ENCODE measurements at regions not wholly inside any gene's neighbourhood (a gene's known extent, or its start where the extent isn't known, plus 50 kb on each side); places are given as distances from the start of the nearest gene placed in this dataset.

GRCh38 chr12:74204236-74204635 lies 333.4 kb upstream of the ATXN7L3B start:
- Histone ChIP-seq H3K27ac (ENCODE audit: low read length) (no peak overlapping the region), H3K4me3 (ENCODE audit: control insufficient read depth in 1 of 2, extremely low read depth in 1 of 2, low read length in 1 of 2) (no peak overlapping the region), H3K4me1 (ENCODE audit: control insufficient read depth in 1 of 2, extremely low read depth in 1 of 2, insufficient read depth in 2 of 2, low read length in 2 of 2) (no peaks in the 10 kb centered on the region), H3K36me3 (ENCODE audit: control insufficient read depth in 2 of 2, extremely low read depth in 1 of 2, insufficient read depth in 1 of 2, low read length in 1 of 2) (no peaks in the 10 kb centered on the region), H3K27me3 (replicated peaks in 1 of 2; ENCODE audit: control insufficient read depth in 2 of 2, extremely low read depth in 1 of 2, insufficient read depth in 2 of 2, low read length in 1 of 2) (no peaks in the 10 kb centered on the region), H3K9me3 (no peaks in the 10 kb centered on the region)
- H3K4me1 Mint-ChIP-seq, result no peaks in the 10 kb centered on the region
- no peak overlapping the region for H3K27ac Mint-ChIP-seq
- H3K4me3 Mint-ChIP-seq, result no peak overlapping the region
- WGBS (ENCODE audit: insufficient coverage), result no CpG with 5 or more reads among the region's 3 CpGs
- DNase-seq, result no peak
- no peaks in the 10 kb centered on the region for H3K27me3 Mint-ChIP-seq
- ATAC-seq (replicated peaks in 1 of 4), result no peak
- POLR2A ChIA-PET, result no interaction called here
- peaks cover 3 to 9% (median 6%) of the 10 kb centered on the region in 3 donors for H3K9me3 Mint-ChIP-seq
- H3K36me3 Mint-ChIP-seq, result no peaks in the 10 kb centered on the region
- CTCF ChIA-PET, result no interaction called here

GRCh38 chr12:74227846-74228545 lies 309.6 kb upstream of the ATXN7L3B start:
- CTCF ChIA-PET, result no interaction called here
- H3K27ac Mint-ChIP-seq, result no peak overlapping the region
- H3K27me3 ChIP-seq (replicated peaks in 1 of 2; ENCODE audit: control insufficient read depth in 2 of 2, extremely low read depth in 1 of 2, insufficient read depth in 2 of 2, low read length in 1 of 2), result no peaks in the 10 kb centered on the region
- POLR2A ChIA-PET, result no interaction called here
- no peak overlapping the region for H3K4me3 Mint-ChIP-seq
- no peak for ATAC-seq (replicated peaks in 1 of 4)
- no peaks in the 10 kb centered on the region for H3K9me3 ChIP-seq
- no peak overlapping the region for H3K4me3 ChIP-seq (ENCODE audit: control insufficient read depth in 1 of 2, extremely low read depth in 1 of 2, low read length in 1 of 2)
- WGBS (ENCODE audit: insufficient coverage), result no CpG with 5 or more reads among the region's 3 CpGs
- peaks cover 0 to 10% (median 3%) of the 10 kb centered on the region in 3 donors for H3K9me3 Mint-ChIP-seq
- H3K36me3 ChIP-seq (ENCODE audit: control insufficient read depth in 2 of 2, extremely low read depth in 1 of 2, insufficient read depth in 1 of 2, low read length in 1 of 2), result no peaks in the 10 kb centered on the region
- DNase-seq, result no peak
- no peaks in the 10 kb centered on the region for H3K36me3 Mint-ChIP-seq
- no peaks in the 10 kb centered on the region for H3K27me3 Mint-ChIP-seq
- no peak overlapping the region for H3K27ac ChIP-seq (ENCODE audit: low read length)
- no peaks in the 10 kb centered on the region for H3K4me1 Mint-ChIP-seq
- no peaks in the 10 kb centered on the region for H3K4me1 ChIP-seq (ENCODE audit: control insufficient read depth in 1 of 2, extremely low read depth in 1 of 2, insufficient read depth in 2 of 2, low read length in 2 of 2)

- no peak overlapping the region for H3K4me3 ChIP-seq (ENCODE audit: control insufficient read depth in 1 of 2, extremely low read depth in 1 of 2, low read length in 1 of 2)
- no peak overlapping the region for H3K27ac Mint-ChIP-seq
- H3K4me3 Mint-ChIP-seq, result no peak overlapping the region
- no peak for DNase-seq
- no peaks in the 10 kb centered on the region for H3K27me3 Mint-ChIP-seq
- H3K36me3 Mint-ChIP-seq, result no peaks in the 10 kb centered on the region
- ATAC-seq (replicated peaks in 1 of 4), result no peak
- H3K4me1 Mint-ChIP-seq, result no peaks in the 10 kb centered on the region
- no peaks in the 10 kb centered on the region for H3K36me3 ChIP-seq (ENCODE audit: control insufficient read depth in 2 of 2, extremely low read depth in 1 of 2, insufficient read depth in 1 of 2, low read length in 1 of 2)
- H3K27ac ChIP-seq (ENCODE audit: low read length), result no peak overlapping the region
- CTCF ChIA-PET, result no interaction called here
- POLR2A ChIA-PET, result no interaction called here
- H3K9me3 Mint-ChIP-seq, result peaks cover 3 to 13% (median 4%) of the 10 kb centered on the region in 3 donors
- no peaks in the 10 kb centered on the region for H3K9me3 ChIP-seq
- H3K4me1 ChIP-seq (ENCODE audit: control insufficient read depth in 1 of 2, extremely low read depth in 1 of 2, insufficient read depth in 2 of 2, low read length in 2 of 2), result no peaks in the 10 kb centered on the region
- H3K27me3 ChIP-seq (replicated peaks in 1 of 2; ENCODE audit: control insufficient read depth in 2 of 2, extremely low read depth in 1 of 2, insufficient read depth in 2 of 2, low read length in 1 of 2), result no peaks in the 10 kb centered on the region
Measured at GRCh38 chr12:74229671-74230070, 308.0 kb upstream of the ATXN7L3B start.

- ChIA-PET POLR2A (no interaction called here), CTCF (no interaction called here)
- no peaks in the 10 kb centered on the region for H3K9me3 ChIP-seq
- H3K4me1 ChIP-seq (ENCODE audit: control insufficient read depth in 1 of 2, extremely low read depth in 1 of 2, insufficient read depth in 2 of 2, low read length in 2 of 2), result no peaks in the 10 kb centered on the region
- Mint-ChIP-seq H3K27me3 (no peaks in the 10 kb centered on the region), H3K27ac (no peak overlapping the region), H3K4me1 (no peaks in the 10 kb centered on the region), H3K36me3 (no peaks in the 10 kb centered on the region), H3K9me3 (peaks cover 7 to 24% (median 12%) of the 10 kb centered on the region in 3 donors), H3K4me3 (no peak overlapping the region)
- H3K4me3 ChIP-seq (ENCODE audit: control insufficient read depth in 1 of 2, extremely low read depth in 1 of 2, low read length in 1 of 2), result no peak overlapping the region
- DNase-seq (no peak), ATAC-seq (replicated peaks in 1 of 4) (no peak)
- H3K27me3 ChIP-seq (replicated peaks in 1 of 2; ENCODE audit: control insufficient read depth in 2 of 2, extremely low read depth in 1 of 2, insufficient read depth in 2 of 2, low read length in 1 of 2), result no peaks in the 10 kb centered on the region
- no peaks in the 10 kb centered on the region for H3K36me3 ChIP-seq (ENCODE audit: control insufficient read depth in 2 of 2, extremely low read depth in 1 of 2, insufficient read depth in 1 of 2, low read length in 1 of 2)
- no CpG with 5 or more reads among the region's 2 CpGs for WGBS (ENCODE audit: insufficient coverage)
- no peak overlapping the region for H3K27ac ChIP-seq (ENCODE audit: low read length)
Measured at GRCh38 chr12:74235342-74235741, 302.3 kb upstream of the ATXN7L3B start.

GRCh38 chr12:74241341-74241740 lies 296.3 kb upstream of the ATXN7L3B start:
- Mint-ChIP-seq H3K4me1 (no peaks in the 10 kb centered on the region), H3K27ac (no peak overlapping the region), H3K27me3 (no peaks in the 10 kb centered on the region), H3K4me3 (no peak overlapping the region), H3K36me3 (no peaks in the 10 kb centered on the region), H3K9me3 (peaks cover 7 to 17% (median 16%) of the 10 kb centered on the region in 3 donors)
- no peak for DNase-seq
- Histone ChIP-seq H3K9me3 (no peaks in the 10 kb centered on the region), H3K4me3 (ENCODE audit: control insufficient read depth in 1 of 2, extremely low read depth in 1 of 2, low read length in 1 of 2) (no peak overlapping the region), H3K4me1 (ENCODE audit: control insufficient read depth in 1 of 2, extremely low read depth in 1 of 2, insufficient read depth in 2 of 2, low read length in 2 of 2) (no peaks in the 10 kb centered on the region), H3K27me3 (replicated peaks in 1 of 2; ENCODE audit: control insufficient read depth in 2 of 2, extremely low read depth in 1 of 2, insufficient read depth in 2 of 2, low read length in 1 of 2) (no peaks in the 10 kb centered on the region), H3K36me3 (ENCODE audit: control insufficient read depth in 2 of 2, extremely low read depth in 1 of 2, insufficient read depth in 1 of 2, low read length in 1 of 2) (no peaks in the 10 kb centered on the region), H3K27ac (ENCODE audit: low read length) (no peak overlapping the region)
- ChIA-PET CTCF (no interaction called here), POLR2A (no interaction called here)
- ATAC-seq (replicated peaks in 1 of 4), result no peak
- WGBS (ENCODE audit: insufficient coverage), result no CpG with 5 or more reads among the region's 1 CpG

GRCh38 chr12:74242088-74242487 lies 295.5 kb upstream of the ATXN7L3B start:
- POLR2A ChIA-PET, result interaction anchor here in 1 of 2 donors (0.7 kb wide), 1 partner anchor 36 kb away, joined by 15 read pairs; no protein-coding TSS in a partner anchor
- Histone ChIP-seq H3K27ac (ENCODE audit: low read length) (no peak overlapping the region), H3K4me3 (ENCODE audit: control insufficient read depth in 1 of 2, extremely low read depth in 1 of 2, low read length in 1 of 2) (no peak overlapping the region), H3K27me3 (replicated peaks in 1 of 2; ENCODE audit: control insufficient read depth in 2 of 2, extremely low read depth in 1 of 2, insufficient read depth in 2 of 2, low read length in 1 of 2) (no peaks in the 10 kb centered on the region), H3K4me1 (ENCODE audit: control insufficient read depth in 1 of 2, extremely low read depth in 1 of 2, insufficient read depth in 2 of 2, low read length in 2 of 2) (no peaks in the 10 kb centered on the region), H3K36me3 (ENCODE audit: control insufficient read depth in 2 of 2, extremely low read depth in 1 of 2, insufficient read depth in 1 of 2, low read length in 1 of 2) (no peaks in the 10 kb centered on the region), H3K9me3 (no peaks in the 10 kb centered on the region)
- no CpG with 5 or more reads among the region's 2 CpGs for WGBS (ENCODE audit: insufficient coverage)
- DNase-seq (no peak), ATAC-seq (replicated peaks in 1 of 4) (no peak)
- H3K27me3 Mint-ChIP-seq, result no peaks in the 10 kb centered on the region
- no peaks in the 10 kb centered on the region for H3K36me3 Mint-ChIP-seq
- H3K27ac Mint-ChIP-seq, result no peak overlapping the region
- no peaks in the 10 kb centered on the region for H3K4me1 Mint-ChIP-seq
- CTCF ChIA-PET, result interaction anchor here in 1 of 2 donors (0.6 kb wide), 1 partner anchor 288 kb away, joined by 3 read pairs; no protein-coding TSS in a partner anchor
- peaks cover 7 to 18% (median 18%) of the 10 kb centered on the region in 3 donors for H3K9me3 Mint-ChIP-seq
- no peak overlapping the region for H3K4me3 Mint-ChIP-seq

- Mint-ChIP-seq H3K4me3 (no peak overlapping the region), H3K27ac (no peak overlapping the region), H3K4me1 (no peaks in the 10 kb centered on the region), H3K27me3 (no peaks in the 10 kb centered on the region), H3K36me3 (no peaks in the 10 kb centered on the region), H3K9me3 (peaks cover 0 to 10% (median 6%) of the 10 kb centered on the region in 3 donors)
- DNase-seq (no peak), ATAC-seq (replicated peaks in 1 of 4) (no peak)
- Histone ChIP-seq H3K4me3 (ENCODE audit: control insufficient read depth in 1 of 2, extremely low read depth in 1 of 2, low read length in 1 of 2) (no peak overlapping the region), H3K4me1 (ENCODE audit: control insufficient read depth in 1 of 2, extremely low read depth in 1 of 2, insufficient read depth in 2 of 2, low read length in 2 of 2) (no peaks in the 10 kb centered on the region), H3K27me3 (replicated peaks in 1 of 2; ENCODE audit: control insufficient read depth in 2 of 2, extremely low read depth in 1 of 2, insufficient read depth in 2 of 2, low read length in 1 of 2) (no peaks in the 10 kb centered on the region), H3K9me3 (no peaks in the 10 kb centered on the region), H3K27ac (ENCODE audit: low read length) (no peak overlapping the region), H3K36me3 (ENCODE audit: control insufficient read depth in 2 of 2, extremely low read depth in 1 of 2, insufficient read depth in 1 of 2, low read length in 1 of 2) (no peaks in the 10 kb centered on the region)
- POLR2A ChIA-PET, result no interaction called here
- CTCF ChIA-PET, result no interaction called here
- WGBS (ENCODE audit: insufficient coverage), result 80% methylated on average over 1 of the region's 1 CpG
Measured at GRCh38 chr12:74245458-74245857, 292.2 kb upstream of the ATXN7L3B start.

Data from T-cell (primary cell).